ENCODE measurements at regions not wholly inside any gene's neighbourhood (a gene's known extent, or its start where the extent isn't known, plus 50 kb on each side); places are given as distances from the start of the nearest gene placed in this dataset.

DNA sequence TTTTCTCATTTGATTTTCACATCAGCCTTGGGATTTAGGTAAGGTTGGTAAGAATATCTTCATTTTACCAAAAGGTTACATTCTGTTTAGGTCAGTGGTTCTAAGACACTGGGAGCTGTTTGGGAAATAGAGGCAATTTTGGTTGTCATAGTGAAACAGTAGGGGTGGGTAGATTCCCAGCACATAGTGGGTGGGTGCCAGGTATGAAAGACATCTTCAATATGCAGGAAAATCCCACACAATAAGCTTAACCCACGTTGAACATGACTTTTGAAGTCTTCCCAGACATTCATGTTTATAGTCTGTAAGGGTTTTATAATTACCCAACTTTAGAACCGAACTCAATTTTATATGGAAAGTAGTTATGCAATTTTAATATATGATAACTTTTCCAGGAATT, 249.6 kb downstream of the SNCA start:
- DNase-seq: no peak
- TF ChIP-seq, protein P1, sequence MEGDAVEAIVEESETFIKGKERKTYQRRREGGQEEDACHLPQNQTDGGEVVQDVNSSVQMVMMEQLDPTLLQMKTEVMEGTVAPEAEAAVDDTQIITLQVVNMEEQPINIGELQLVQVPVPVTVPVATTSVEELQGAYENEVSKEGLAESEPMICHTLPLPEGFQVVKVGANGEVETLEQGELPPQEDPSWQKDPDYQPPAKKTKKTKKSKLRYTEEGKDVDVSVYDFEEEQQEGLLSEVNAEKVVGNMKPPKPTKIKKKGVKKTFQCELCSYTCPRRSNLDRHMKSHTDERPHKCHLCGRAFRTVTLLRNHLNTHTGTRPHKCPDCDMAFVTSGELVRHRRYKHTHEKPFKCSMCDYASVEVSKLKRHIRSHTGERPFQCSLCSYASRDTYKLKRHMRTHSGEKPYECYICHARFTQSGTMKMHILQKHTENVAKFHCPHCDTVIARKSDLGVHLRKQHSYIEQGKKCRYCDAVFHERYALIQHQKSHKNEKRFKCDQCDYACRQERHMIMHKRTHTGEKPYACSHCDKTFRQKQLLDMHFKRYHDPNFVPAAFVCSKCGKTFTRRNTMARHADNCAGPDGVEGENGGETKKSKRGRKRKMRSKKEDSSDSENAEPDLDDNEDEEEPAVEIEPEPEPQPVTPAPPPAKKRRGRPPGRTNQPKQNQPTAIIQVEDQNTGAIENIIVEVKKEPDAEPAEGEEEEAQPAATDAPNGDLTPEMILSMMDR (IDR thresholded peaks at IDR 0.05): no peak
- Histone ChIP-seq H3K36me3 (no peaks in the 10 kb centered on the region), H3K4me3 (no peak overlapping the region), H3K27me3 (ENCODE audit: low read depth) (no peaks in the 10 kb centered on the region), H3K27ac (no peak overlapping the region), H3K9me3 (no peaks in the 10 kb centered on the region), H3K4me1 (no peaks in the 10 kb centered on the region)
- ATAC-seq: no peak
- intact Hi-C loops (cut with DNase I): no loop called here

DNA sequence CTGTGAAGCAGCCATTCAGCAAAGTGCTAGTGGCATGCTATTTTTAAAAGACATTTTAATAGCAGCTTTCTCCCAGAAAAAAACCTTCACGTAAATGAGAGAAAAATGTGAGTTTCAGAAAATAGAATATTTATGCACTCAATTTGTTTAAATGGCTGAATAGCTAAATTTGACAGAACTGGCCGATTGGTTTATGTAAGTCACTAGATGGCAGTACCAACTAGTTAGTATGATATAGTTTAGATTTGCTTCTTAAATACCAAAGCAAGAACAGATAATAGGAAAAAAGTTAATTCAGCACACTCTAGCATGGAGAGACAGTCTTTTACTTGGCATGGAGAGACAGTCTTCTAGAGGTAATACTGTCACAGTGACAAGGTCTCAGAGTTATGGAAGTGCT, 250.1 kb downstream of the SNCA start:
- H3K27ac ChIP-seq: no peak overlapping the region
- DNase-seq (no peak), ATAC-seq (no peak)
- no peaks in the 10 kb centered on the region for H3K27me3 ChIP-seq (ENCODE audit: low read depth)
- intact Hi-C loops (cut with DNase I): no loop called here
- TF ChIP-seq, protein P1 (IDR thresholded peaks at IDR 0.05): no peak
- H3K4me3 ChIP-seq: no peak overlapping the region
- no peaks in the 10 kb centered on the region for H3K4me1 ChIP-seq
- H3K9me3 ChIP-seq: no peaks in the 10 kb centered on the region
- no peaks in the 10 kb centered on the region for H3K36me3 ChIP-seq

DNA sequence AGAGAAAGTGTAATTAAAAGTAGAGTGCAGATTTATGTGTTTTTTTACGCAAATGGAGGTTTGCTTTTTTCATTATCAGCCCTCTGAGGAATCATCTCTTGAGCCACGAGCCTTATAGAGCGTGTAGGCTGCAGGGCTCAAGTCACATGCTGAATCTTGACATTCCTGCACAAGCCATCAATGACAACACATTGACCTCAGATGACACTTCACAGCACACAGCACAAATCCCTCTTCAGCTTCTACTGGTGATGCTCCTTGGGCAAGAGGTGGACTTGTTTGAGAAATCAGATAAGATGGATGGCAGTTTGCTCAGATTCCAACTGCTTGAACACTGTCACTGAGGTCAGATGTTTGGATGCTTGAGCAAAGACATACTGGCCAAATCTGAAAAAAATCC, 250.6 kb downstream of the SNCA start:
- ATAC-seq: no peak
- H3K9me3 ChIP-seq: no peaks in the 10 kb centered on the region
- no peak overlapping the region for H3K4me3 ChIP-seq
- H3K36me3 ChIP-seq: no peaks in the 10 kb centered on the region
- no peak overlapping the region for H3K27ac ChIP-seq
- intact Hi-C loops (cut with DNase I): no loop called here
- no peaks in the 10 kb centered on the region for H3K27me3 ChIP-seq (ENCODE audit: low read depth)
- no peaks in the 10 kb centered on the region for H3K4me1 ChIP-seq
- TF ChIP-seq, protein P1 (IDR thresholded peaks at IDR 0.05): no peak
- no peak for DNase-seq

DNA sequence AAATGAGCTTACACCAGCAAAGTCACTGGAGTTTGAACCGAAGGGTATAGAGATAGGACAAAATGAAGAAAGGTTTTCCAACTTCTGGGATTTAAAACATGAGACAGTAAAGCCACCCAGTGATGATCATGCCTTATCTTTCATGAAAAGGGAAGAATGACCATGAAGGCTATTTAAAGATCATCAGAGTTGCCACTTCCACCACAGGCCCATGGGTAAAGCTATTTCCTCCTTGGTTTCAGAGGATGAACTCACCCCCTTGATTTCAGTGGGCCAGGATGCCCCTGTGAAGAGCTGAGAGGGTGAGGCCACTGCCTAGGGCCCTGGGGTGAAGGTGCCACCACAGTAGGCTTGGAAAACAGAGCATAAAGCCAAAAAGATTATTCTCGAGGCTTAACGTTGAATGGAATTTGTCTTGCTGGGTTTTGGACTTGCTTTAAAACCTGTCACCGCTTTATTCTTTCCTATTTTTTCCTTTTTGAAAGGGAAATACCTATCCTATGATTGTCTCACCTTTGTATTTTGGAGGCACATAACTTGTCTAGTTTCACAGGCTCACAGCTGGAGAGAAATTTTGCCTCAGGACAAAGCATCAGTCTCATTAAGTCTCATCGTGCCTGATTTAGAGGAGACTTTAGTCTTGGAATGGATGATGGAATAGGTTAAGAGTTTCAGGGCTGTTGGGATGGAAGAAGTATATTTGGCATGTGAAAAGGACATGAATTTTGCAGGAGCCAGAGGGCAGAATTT, 254.0 kb downstream of the SNCA start:
- no peaks in the 10 kb centered on the region for H3K36me3 ChIP-seq
- intact Hi-C loops (cut with DNase I): no loop called here
- H3K9me3 ChIP-seq: no peaks in the 10 kb centered on the region
- H3K27ac ChIP-seq: no peak overlapping the region
- ATAC-seq: no peak
- no peak for DNase-seq
- H3K4me3 ChIP-seq: no peak overlapping the region
- H3K27me3 ChIP-seq (ENCODE audit: low read depth): no peaks in the 10 kb centered on the region
- TF ChIP-seq, protein P1 (IDR thresholded peaks at IDR 0.05): no peak
- no peaks in the 10 kb centered on the region for H3K4me1 ChIP-seq

DNA sequence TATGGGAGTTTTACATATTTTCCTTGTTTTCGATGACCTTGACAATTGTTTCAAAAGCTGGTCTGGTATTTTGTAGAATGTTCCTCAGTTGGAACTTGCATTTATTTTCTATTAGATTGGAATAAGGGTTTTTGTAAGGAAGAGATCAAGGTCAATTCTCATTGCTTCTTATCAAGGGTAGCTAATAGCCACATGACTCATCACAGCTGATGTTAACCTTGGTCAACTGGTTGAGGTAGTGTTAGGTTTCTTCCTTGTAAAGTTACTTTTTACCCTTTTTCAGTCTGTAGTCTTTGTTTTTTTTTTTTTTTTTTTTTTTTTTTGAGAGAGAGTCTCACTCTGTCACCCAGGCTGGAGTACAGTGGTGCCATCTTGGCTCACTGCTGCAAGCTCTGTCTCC, 257.2 kb downstream of the SNCA start:
- no peak overlapping the region for H3K4me3 ChIP-seq
- no peaks in the 10 kb centered on the region for H3K9me3 ChIP-seq
- ATAC-seq (no peak), DNase-seq (no peak)
- no peaks in the 10 kb centered on the region for H3K4me1 ChIP-seq
- intact Hi-C loops (cut with DNase I): no loop called here
- TF ChIP-seq, protein P1 (IDR thresholded peaks at IDR 0.05): no peak
- H3K27ac ChIP-seq: no peak overlapping the region
- no peaks in the 10 kb centered on the region for H3K36me3 ChIP-seq
- no peaks in the 10 kb centered on the region for H3K27me3 ChIP-seq (ENCODE audit: low read depth)
